Posterior vena cava (tissue), 2 donors: ENCODE measurements at regions not wholly inside any gene's neighbourhood (a gene's known extent, or its start where the extent isn't known, plus 50 kb on each side); places are given as distances from the start of the nearest gene placed in this dataset.

Experiments used
- DNase-seq: peaks from one replicate; pipeline ENCODE4 v3.0.0-alpha.2; 2020; ENCODE audit warnings: low spot score
- intact Hi-C, 2 donors: fragments of 100-400 bp; cut with DNase I; formaldehyde crosslinking; loops; one replicate each; pipeline versions ENCODE4 v1.14.1 to v1.14.2; 2022 to 2023
- donor health status: DM: yes; HTN: yes; CAD: no.
- donor health status: DM: yes; HTN: yes; CAD: no.

GRCh38 chr16:35733971-35734702, 2274.7 kb downstream of the TP53TG3F start:
- intact Hi-C loops, result no loop called here
- DNase-seq, result no peak

DNA sequence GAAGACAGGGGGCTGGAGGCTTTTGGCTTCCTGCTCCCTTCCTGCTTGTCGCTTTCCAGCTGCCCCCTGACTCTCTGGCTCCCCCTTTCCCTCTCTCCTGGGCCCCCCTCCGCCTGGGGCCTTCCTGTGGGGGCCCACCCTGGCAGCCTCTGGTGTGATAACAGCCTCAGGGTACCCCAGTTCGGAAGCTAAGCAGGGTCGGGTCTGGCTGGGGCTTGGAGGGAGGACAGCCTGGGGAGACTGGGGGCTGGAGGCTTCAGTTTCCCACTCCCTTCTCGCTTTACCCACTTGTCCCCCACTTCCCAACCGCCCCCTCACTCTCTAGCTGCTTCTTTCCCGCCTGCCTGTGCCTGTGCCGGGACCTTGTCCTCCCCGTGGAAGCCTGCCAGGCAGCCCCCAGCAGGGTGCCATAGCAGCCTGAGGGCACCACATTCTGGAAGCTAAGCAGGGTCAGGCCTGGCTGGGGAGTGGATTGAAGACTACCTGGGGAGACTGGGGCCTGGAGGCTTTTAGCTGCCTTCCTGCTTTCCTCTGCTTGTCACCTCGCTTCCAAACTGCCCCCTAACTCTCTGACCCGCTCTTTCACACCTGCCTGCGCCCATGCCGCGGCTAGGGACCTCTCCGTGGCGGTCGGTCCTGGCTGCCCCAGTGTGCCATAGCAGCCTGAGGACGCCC, 2275.5 kb downstream of the TP53TG3F start:
- DNase-seq, result no peak
- intact Hi-C loops, result no loop called here

GRCh38 chr16:35735403-35736251, 2276.2 kb downstream of the TP53TG3F start:
- intact Hi-C loops, result no loop called here
- DNase-seq, result no peak

DNA sequence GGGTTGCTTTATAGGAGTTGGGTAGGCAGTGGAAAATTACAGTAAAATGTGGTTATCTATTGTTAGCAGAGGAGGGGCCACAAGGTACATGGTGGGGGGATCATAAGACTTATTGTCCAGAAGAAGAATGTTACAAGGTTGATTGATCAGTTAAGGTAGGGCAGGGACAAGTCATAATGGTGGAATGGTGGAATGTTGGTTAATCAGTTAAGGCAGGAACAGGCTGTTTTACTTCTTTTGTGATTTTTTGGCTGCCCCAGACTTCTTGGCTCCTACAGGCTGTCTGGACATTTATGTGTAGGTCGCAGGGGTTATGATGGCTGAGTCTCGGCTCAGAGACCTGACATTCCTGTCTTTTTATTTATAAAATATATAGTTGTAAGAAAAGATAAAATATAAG, 2277.1 kb downstream of the TP53TG3F start:
- no peak for DNase-seq
- intact Hi-C loops, result no loop called here

DNA sequence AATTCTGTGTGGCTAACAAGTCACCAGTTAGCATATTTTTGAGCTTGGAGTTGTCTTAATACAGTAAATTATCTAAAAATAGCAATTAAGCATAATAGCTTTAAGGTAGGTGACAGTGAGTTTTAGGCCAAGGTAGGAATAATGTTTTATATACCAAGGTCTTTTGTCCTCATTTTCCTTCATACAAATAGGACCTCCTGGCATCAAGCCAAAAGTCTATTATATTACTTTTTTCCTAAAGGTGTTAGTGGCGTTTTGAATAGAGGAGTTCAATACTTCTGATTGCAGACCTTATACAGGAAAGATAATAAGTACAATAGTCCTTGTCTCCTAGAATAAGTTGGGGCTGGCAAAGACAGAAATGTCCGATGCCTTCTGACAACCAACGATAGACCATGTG, 2277.7 kb downstream of the TP53TG3F start:
- DNase-seq, result no peak
- intact Hi-C loops, result no loop called here

GRCh38 chr16:35741546-35741945, 2282.1 kb downstream of the TP53TG3F start:
- intact Hi-C loops, result loop anchor here in 1 of 2 donors (5.0 kb wide), 1 partner anchor 214 kb away; no protein-coding TSS in a partner anchor
- no peak for DNase-seq

- DNase-seq, result no peak
- intact Hi-C loops, result loop anchor here in 1 of 2 donors (5.0 kb wide), 1 partner anchor 216 kb away; no protein-coding TSS in a partner anchor
Measured at GRCh38 chr16:35743101-35743692, 2283.8 kb downstream of the TP53TG3F start.

GRCh38 chr16:35744084-35744483, 2284.7 kb downstream of the TP53TG3F start:
- DNase-seq, result no peak
- intact Hi-C loops, result loop anchor here in 1 of 2 donors (5.0 kb wide), 1 partner anchor 217 kb away; no protein-coding TSS in a partner anchor

DNA sequence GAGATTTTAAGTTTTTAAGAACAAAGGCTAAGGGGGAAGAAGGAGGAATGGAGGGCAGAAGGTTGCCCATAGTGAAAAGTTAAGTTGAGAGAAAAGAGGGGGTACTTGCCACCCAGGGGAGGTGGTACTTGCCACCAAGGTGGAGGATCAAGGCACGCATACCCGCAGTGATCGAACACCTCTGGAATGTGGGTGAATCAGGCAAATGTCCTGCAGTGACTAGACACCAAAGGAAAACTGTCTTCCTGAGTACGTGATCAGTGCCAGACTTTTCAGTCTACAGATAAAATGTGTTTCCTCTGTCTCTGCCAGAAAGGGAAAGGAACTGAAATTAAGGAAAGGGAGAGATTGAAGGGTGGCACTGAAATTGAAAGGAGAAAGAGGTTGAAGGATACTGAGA, 2285.3 kb downstream of the TP53TG3F start:
- DNase-seq, result no peak
- intact Hi-C loops, result loop anchor here in 1 of 2 donors (5.0 kb wide), 1 partner anchor 217 kb away; no protein-coding TSS in a partner anchor

- DNase-seq, result no peak
Measured at GRCh38 chr16:35745191-35745590, 2285.8 kb downstream of the TP53TG3F start.

DNA sequence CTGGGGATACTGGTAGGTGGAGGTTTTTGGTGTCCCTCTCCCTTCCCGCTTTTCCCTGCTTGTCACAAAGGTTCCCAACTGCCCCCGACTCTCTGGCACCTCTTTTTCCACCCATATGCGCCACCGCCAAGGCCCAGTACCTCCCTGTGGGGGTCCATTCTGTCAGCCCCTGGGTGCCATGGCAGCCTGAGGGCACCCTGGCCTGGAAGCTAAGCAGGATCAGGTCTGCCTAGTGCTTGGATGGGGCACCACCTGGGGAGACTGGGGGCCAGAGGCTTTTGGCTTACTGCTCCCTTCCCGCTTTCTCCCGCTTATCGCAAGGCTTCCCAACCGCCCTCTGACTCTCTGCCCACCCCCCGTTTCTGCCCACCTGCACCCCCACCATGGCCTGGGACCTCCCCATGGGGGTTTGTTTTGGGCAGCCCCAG, 2286.4 kb downstream of the TP53TG3F start:
- DNase-seq, result no peak
- intact Hi-C loops, result no loop called here

More at GRCh38 chr16:35745191-35745590, 2285.8 kb downstream of the TP53TG3F start:
- intact Hi-C loops, result no loop called here

DNA sequence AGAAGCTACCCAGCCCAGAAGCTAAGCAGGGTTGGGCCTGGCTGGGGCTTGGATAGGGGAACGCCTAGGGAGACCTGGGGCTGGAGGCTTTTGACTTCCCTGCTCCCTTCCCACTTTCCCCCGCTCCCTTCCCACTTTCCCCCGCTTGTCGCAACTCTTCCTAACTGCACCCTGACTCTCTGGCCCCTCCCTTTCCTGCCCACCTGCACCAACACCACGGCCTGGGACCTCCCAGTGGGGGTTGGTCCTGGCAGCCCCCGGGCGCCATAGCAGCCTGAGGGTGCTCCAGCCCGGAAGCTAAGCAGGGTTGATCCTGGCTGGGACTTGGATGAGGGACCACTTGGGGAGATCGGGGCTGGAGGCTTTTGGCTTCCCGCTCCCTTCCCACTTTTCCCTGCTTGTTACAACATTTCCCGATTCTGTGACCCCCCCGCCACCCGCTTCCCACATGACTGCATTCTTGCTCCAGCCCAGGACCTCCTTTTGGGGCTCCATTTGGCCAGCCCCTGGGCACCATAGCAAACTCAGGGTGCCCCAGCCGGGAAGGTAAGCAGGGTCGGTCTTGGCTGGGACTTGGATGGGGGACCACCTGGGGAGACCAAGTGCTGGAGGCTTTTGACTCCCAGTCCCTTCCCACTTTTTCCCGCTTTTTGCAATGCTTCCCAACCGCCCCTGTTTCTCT, 2287.0 kb downstream of the TP53TG3F start:
- intact Hi-C loops, result no loop called here

GRCh38 chr16:35746963-35747657, 2287.7 kb downstream of the TP53TG3F start:
- intact Hi-C loops, result no loop called here
- no peak for DNase-seq

More for the DNA sequence above, 2287.0 kb downstream of the TP53TG3F start:
- no peak for DNase-seq

DNA sequence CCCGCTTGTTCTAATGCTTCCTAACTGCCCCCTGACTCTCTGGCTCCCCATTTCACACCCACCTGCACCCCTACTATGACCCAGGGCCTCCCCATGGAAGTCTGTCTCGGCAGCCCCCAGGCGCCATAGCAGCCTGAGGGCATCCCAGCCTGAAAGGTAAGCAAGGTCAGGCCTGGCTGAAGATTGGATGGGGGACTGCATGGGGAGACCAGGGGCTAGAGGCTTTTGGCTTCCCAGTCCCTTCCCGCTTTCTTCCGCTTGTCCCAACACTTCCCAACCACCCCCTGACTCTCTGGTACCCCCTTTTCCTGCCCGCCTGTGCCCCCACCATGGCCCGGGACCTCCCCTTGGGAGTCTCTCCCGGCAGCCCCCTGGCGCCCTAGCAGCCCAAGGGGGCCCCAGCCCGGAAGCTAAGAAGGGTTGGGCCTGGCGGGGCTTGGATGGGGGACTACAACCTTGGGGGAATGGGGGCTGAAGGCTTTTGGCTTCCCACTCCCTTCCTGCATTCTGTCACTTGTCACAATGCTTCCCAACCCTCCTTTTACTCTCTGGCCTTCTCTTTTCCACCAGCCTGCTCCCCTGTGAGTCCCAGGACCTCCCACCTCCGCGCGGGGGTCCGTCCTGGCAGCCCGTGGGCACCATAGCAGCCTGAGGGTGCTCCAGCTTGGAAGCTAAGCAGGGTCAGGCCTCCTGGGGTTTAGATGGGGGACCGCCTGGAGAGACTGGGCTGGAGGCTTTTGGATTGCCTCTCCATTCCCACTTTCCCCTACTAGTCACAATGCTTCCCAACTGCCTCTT, 2288.4 kb downstream of the TP53TG3F start:
- intact Hi-C loops, result no loop called here
- no peak for DNase-seq

DNA sequence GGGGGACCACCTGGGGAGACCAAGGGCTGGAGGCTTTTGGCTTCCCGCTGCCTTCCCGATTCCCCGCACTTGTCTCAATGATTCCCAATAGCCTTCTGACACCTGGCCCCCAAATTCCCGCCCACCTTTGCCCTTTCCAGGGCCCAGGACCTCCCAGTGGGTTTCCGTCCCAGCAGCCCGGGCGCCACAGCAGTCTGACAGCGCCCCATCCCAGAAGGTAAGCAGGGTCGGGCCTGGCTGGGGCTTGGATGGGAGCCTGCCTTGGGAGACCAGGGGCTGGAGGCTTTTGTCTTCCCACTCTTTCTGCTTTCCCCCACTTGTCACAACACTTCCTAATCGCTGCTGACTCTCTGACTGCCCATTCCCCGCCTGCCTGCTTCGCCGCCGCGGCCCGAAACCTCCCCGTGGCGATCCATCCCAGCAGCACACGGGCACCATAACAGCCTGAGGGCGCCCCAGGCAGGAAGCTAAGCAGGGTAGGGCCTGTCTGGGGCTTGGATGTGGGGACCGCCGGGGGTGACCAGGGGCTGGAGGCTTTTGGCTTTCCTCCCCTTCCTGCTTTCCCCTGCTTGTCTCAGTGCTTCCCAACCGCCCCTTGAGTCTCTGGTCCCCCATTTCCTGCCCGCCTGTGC, 2289.3 kb downstream of the TP53TG3F start:
- intact Hi-C loops, result no loop called here
- no peak for DNase-seq

DNA sequence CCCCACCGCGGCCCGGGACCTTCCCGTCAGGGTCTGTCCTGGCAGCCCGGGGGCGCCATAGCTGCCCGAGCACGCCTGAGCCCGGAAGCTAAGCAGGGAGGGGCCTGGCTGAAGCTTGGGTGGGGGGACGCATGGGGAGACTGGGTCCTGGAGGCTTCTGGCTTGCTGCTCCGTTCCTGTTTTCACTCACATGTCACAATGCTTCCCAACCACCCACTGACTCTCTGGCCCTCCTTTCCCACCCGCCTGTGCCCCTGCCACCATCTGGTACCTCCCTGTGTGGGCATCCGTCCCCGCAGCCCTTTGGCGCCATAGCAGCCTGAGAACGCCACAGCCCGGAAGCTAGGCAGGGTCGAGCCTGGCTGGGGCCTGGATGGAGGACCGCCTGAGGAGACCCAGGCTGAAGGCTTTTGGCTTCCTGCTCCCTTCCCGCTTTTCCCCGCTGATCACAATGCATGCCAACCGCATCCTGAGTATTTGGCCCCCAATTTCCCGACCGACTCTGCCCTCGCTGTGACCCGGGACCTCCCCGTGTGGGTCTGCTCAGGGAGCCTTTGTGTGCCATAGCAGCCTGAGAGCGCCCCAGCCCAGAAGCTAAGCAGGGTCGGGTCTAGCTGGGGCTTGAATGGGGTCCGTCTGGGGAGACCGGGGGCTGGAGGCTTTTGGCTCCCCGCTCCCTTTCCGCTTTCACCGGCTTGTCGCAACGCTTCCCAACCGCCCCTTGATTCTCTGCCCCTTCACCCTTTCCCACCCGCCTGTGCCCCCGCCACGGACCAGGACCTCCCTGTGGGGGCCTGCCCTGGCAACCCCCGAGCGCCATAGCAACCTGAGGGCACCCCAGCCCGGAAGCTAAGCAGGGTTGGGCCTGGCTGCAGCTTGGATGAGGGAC, 2290.1 kb downstream of the TP53TG3F start:
- DNase-seq, result no peak
- intact Hi-C loops, result no loop called here
